Pancreas (tissue), 10 donors: ENCODE measurements at regions not wholly inside any gene's neighbourhood (a gene's known extent, or its start where the extent isn't known, plus 50 kb on each side); places are given as distances from the start of the nearest gene placed in this dataset.

Experiments
- ATAC-seq, 4 donors: fragments of 200-7000 bp; cut with Tn5 transposase; one replicate each; pipeline versions ENCODE4 v1.8.0 to v1.9.1; 2020; ENCODE audit warnings: mild to moderate bottlenecking in 4 of 4, moderate library complexity in 4 of 4
- DNase-seq, 6 donors: peaks; one replicate each; pipeline ENCODE4 v3.0.0-alpha.2; 2020
- FAIRE-seq: peaks from 2 replicates; lab custom pipeline; 2012; peaks lifted over from hg19 to GRCh38; lab: Jason Lieb, UNC
- H3K27ac ChIP-seq, 4 donors: fragments of 200-600 bp; sonication (generic); 1 replicate in 3 of 4; 2 replicates in 1 of 4; pipeline versions ENCODE4 v1.5.0 to v1.8.0; 2020
- H3K27me3 ChIP-seq, 4 donors: fragments of 200-600 bp; one replicate each; pipeline ENCODE4 v1.8.0; 2021
- H3K36me3 ChIP-seq, 3 donors: fragments of 200-600 bp; sonication (generic) in 1 of 3; one replicate each; pipeline versions ENCODE4 v1.5.0 to v1.8.0; 2020 to 2021
- H3K4me1 ChIP-seq, 3 donors: fragments of 200-600 bp; one replicate each; pipeline ENCODE4 v1.8.0; 2021
- H3K4me3 ChIP-seq, 4 donors: fragments of 200-600 bp; sonication (generic) in 2 of 4; one replicate each; pipeline versions ENCODE4 v1.5.0 to v1.8.0; 2020 to 2021
- H3K9me3 ChIP-seq, 4 donors: fragments of 200-600 bp; one replicate each; pipeline ENCODE4 v1.8.0; 2021
- whole genome bisulfite sequencing, 2 donors: extraction: QIAGEN DNeasy Blood & Tissue Kit; methylation state at CpG; one replicate each; pipeline ENCODE4 v1.1.7; 2013; 5-methylcytosine and 5-hydroxymethylcytosine counted together
- intact Hi-C, 3 donors: fragments of 100-400 bp; cut with DNase I; formaldehyde crosslinking; loops; one replicate each; pipeline versions ENCODE4 v1.11.1 to v1.14.2; 2022
- TF ChIP-seq, protein P1 (sequence below), 4 donors: fragments of 200-600 bp; sonication (generic) in 3 of 4; IDR thresholded peaks; one replicate each; pipeline versions ENCODE4 v1.5.0 to v1.8.0; 2021; ENCODE audit warnings: antibody characterized with exemption in 4 of 4
- donor health status: healthy with polysubstance abuse.
- donor health status: DM: no; HTN: no; CAD: no; lungs with moderate emphysema.
- donor health status: DM: no; HTN: no; CAD: no.
- donor health status: control.
- donor health status: control.
- donor health status: Bipolar disorder and iron deficiency.
- donor health status: DM: yes; HTN: yes; CAD: no.
- donor health status: DM: no; HTN: no; CAD: no.
- donor health status: DM: no; HTN: no; CAD: no.
- donor health status: DM: yes; HTN: yes; CAD: no.

DNA sequence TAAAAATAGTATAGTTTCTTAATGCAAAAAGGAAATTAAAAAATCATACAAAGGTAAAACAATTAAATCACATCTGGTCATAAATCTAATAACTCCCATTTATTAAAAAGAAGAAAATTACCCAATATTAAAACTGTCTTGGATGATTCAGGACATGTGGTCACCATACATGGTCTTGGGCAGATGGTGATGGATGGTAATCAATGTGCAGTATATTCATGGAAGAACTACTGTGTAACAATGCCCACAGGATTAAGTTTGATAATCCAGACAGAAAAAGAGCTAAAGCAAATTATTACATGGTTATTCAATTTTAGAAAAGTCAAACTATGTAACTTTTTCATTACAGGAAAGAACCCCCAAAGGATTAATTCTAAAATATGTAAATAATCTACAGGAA lies 480.6 kb downstream of the QKI start:
- Histone ChIP-seq H3K36me3 (no peaks in the 10 kb centered on the region), H3K4me3 (no peak overlapping the region), H3K9me3 (no peaks in the 10 kb centered on the region), H3K27me3 (no peaks in the 10 kb centered on the region), H3K27ac (no peak overlapping the region), H3K4me1 (no peaks in the 10 kb centered on the region)
- intact Hi-C loops = no loop called here
- DNase-seq = no peak
- TF ChIP-seq, protein P1, sequence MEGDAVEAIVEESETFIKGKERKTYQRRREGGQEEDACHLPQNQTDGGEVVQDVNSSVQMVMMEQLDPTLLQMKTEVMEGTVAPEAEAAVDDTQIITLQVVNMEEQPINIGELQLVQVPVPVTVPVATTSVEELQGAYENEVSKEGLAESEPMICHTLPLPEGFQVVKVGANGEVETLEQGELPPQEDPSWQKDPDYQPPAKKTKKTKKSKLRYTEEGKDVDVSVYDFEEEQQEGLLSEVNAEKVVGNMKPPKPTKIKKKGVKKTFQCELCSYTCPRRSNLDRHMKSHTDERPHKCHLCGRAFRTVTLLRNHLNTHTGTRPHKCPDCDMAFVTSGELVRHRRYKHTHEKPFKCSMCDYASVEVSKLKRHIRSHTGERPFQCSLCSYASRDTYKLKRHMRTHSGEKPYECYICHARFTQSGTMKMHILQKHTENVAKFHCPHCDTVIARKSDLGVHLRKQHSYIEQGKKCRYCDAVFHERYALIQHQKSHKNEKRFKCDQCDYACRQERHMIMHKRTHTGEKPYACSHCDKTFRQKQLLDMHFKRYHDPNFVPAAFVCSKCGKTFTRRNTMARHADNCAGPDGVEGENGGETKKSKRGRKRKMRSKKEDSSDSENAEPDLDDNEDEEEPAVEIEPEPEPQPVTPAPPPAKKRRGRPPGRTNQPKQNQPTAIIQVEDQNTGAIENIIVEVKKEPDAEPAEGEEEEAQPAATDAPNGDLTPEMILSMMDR (IDR thresholded peaks at IDR 0.05) = no peak
- FAIRE-seq = no peak
- ATAC-seq = no peak

DNA sequence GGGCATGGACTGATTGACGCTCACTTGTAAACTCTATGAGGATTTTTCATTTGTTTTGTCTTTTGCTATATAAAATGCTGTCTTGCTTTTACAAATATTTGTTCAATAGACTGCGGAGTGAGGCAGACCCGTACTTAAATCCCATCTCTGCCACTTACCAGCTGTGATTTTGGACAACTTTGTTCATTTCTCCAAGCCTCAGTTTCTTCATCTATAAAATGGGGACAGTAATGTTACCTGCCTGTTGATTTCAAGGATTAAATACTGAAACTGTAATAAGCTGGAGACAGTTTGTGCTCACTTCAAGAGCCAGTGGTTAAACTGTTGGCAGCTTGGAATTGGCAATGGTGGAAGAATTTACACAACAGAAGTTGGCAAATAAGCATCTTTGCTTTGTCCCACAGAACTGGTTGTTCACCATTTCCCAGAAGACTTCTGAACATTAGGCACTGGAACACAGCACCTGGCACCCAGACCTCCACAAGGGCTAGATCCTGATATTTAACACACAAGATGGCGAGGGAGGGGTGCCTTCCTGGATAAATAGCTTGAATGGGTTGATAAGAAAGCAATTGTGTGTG lies 479.2 kb downstream of the QKI start:
- FAIRE-seq = no peak
- 68 to 74% methylated on average over 4 of the region's 4 CpGs for WGBS, 2 donors
- intact Hi-C loops = no loop called here

DNA sequence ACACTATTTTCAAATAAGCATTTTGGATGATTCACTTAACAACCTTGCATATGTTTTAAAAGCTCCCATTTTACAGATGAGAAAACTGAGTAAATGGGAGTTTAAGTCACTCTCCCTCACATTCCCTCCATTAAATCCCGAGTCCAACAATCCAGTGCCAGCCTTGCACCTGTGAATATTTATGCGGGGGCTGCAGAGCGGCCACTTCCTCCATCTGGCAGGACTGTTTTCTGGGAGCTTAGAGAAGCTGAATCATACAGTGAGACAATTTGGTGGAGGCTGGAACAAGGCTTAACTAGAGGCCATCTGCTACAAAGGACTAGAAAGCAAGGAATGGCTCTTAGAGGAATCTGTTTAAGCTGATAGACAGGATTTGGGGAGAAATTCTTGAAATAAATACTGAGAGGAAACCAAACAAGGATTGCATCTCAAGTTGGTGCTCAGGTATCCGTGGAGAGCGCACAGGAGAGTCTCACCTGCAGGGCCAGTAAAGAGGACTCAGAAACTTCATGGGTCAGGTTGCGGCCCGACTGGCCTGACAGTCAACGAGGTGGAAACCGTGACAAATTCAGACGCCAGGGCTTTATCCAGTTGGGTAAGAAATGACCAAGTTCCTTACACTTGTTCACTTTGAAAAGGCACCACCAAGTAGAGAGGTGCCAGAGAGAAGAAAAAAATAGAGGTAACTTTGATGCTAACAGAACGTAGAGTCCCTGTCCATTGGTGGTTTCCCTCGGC lies 478.5 kb downstream of the QKI start:
- Histone ChIP-seq H3K36me3 (no peaks in the 10 kb centered on the region), H3K27me3 (no peaks in the 10 kb centered on the region), H3K9me3 (no peaks in the 10 kb centered on the region), H3K4me1 (no peaks in the 10 kb centered on the region), H3K27ac (no peak overlapping the region), H3K4me3 (no peak overlapping the region)
- WGBS, 2 donors = 67 to 81% methylated on average over 12 of the region's 12 CpGs
- DNase-seq (no peak), FAIRE-seq (no peak), ATAC-seq (no peak)
- TF ChIP-seq, protein P1 (IDR thresholded peaks at IDR 0.05) = no peak
- intact Hi-C loops = no loop called here

More for the DNA sequence above, 479.2 kb downstream of the QKI start:
- no peak overlapping the region for H3K4me3 ChIP-seq
- H3K27me3 ChIP-seq = no peaks in the 10 kb centered on the region
- H3K36me3 ChIP-seq = no peaks in the 10 kb centered on the region
- H3K27ac ChIP-seq = no peak overlapping the region
- TF ChIP-seq, protein P1 (IDR thresholded peaks at IDR 0.05) = no peak
- H3K4me1 ChIP-seq = no peaks in the 10 kb centered on the region
- H3K9me3 ChIP-seq = no peaks in the 10 kb centered on the region
- DNase-seq = no peak
- no peak for ATAC-seq

DNA sequence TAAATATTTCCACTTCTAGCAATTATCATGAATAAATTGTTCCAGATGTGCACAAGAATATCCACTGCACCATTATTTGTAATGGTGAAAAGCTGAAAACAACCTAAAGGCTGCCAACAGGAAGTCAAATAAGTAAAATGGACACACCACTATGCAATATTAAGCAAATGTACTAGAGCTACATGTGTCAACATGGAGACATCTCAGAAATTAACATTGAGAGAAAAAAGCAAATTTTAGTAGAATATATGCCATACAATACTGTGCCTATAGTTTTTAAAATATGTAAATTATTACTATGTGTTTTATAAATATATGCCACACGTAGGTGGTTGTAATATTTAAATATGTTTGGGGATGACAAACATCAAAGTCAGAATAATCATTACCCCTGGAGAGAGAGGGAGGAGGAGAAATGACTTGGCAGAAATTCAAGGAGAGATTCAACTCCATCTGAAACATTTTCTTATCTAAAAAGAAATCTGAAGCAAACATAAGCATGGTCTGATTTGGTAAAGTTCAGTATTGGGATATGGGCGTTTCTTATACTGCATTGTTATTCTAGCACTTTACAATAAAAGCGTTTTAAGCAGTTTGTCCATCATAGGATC lies 475.5 kb downstream of the QKI start:
- WGBS, 2 donors = 60 to 71% methylated on average over 3 of the region's 3 CpGs
- Histone ChIP-seq H3K27me3 (no peaks in the 10 kb centered on the region), H3K4me1 (no peaks in the 10 kb centered on the region), H3K27ac (no peak overlapping the region), H3K9me3 (no peaks in the 10 kb centered on the region), H3K36me3 (no peaks in the 10 kb centered on the region), H3K4me3 (no peak overlapping the region)
- no peak for ATAC-seq
- no peak for DNase-seq
- no peak for FAIRE-seq
- TF ChIP-seq, protein P1 (IDR thresholded peaks at IDR 0.05) = no peak
- intact Hi-C loops = no loop called here
